GM18951 (cell line): ENCODE measurements at regions not wholly inside any gene's neighbourhood (a gene's known extent, or its start where the extent isn't known, plus 50 kb on each side); places are given as distances from the start of the nearest gene placed in this dataset.
"Not testable (repeated sequence)": the region's sequence is repeated elsewhere in the genome, so short reads cannot be mapped to it uniquely, and the experiment has no call there.

Source experiments
- POLR2A ChIP-seq: IDR thresholded peaks from 4 replicates; pipeline ENCODE4 v1.6.1; 2011; ENCODE audit warnings: mild to moderate bottlenecking; ENCODE audit not compliant: insufficient read length, insufficient read depth; ENCODE audit errors: extremely low read depth
- in situ Hi-C: fragments of 300-500 bp; cut with MboI; formaldehyde crosslinking; loops from one replicate; pipeline ENCODE4 v1.12.0; 2022; ENCODE audit warnings: low sequenced_read_pairs, mixed read lengths, inconsistent platforms; ENCODE audit not compliant: unreplicated experiment

GRCh38 chr11:96969251-96969650 is 579.4 kb downstream of the JRKL start:
- in situ Hi-C loops: no loop called here
- no peak for TF ChIP-seq POLR2A

GRCh38 chr11:96978751-96979150 is 588.9 kb downstream of the JRKL start:
- in situ Hi-C loops: no loop called here
- no peak for TF ChIP-seq POLR2A

DNA sequence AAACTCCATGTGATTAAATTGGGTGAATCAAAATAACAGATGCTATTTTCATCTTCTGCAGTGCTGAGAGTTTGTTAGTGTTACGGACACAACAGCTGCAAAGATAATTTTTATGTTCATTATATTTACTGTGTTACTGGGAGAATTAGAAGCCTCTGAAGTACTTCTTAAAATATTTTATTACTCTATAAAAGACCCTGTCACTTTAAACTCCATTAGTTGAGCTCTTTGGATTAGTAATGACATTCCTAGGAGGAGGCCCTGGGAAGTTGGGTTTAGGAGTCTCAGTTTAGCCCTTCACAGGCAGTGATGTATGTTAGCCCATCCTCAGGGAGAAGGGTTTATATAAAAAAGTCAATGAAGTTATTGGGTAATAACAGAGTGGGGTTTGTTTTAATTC is 596.7 kb downstream of the JRKL start:
- TF ChIP-seq POLR2A: no peak
- in situ Hi-C loops: no loop called here

DNA sequence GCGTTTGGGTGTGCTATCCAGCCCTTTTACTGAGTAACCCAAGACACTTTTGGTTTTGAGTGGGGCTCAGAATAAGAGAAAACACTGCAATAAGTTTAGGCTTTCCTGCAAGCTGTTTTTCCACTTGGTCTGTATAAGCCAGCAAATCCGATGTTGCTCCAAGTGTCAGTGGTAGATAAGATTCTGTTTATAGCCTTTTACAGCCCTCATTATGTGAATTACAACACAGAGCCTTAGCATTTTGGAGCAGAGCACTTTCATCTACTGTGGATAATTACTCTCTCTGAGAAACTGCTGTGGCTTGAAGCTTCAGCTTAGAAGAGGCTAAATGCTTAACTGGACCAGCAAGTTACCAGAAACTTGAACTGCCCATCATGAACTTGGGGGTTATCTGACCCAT is 601.1 kb downstream of the JRKL start:
- in situ Hi-C loops: no loop called here

DNA sequence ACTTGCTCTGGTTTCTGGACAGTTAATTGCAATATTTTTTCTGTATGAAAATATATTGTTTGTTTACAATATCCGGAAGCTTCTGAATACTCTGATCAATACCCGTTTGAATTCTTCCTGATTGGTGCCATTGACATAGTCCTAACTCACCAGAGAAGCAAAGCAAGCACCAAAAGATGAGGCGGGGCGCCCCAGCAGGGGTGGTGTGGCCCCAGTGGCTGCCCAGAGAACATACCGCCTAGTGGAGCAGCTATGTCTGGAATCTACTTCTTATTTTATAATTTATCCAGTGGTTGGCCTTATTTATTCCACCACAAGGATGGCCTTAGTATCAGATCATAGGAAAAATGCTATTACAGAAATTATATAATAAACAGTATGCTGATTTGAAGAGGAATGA is 610.7 kb downstream of the JRKL start:
- no peak for TF ChIP-seq POLR2A
- in situ Hi-C loops: no loop called here

More for the DNA sequence above, 601.1 kb downstream of the JRKL start:
- no peak for TF ChIP-seq POLR2A

GRCh38 chr11:97007283-97007682 is 617.5 kb downstream of the JRKL start:
- no peak for TF ChIP-seq POLR2A
- in situ Hi-C loops: no loop called here

DNA sequence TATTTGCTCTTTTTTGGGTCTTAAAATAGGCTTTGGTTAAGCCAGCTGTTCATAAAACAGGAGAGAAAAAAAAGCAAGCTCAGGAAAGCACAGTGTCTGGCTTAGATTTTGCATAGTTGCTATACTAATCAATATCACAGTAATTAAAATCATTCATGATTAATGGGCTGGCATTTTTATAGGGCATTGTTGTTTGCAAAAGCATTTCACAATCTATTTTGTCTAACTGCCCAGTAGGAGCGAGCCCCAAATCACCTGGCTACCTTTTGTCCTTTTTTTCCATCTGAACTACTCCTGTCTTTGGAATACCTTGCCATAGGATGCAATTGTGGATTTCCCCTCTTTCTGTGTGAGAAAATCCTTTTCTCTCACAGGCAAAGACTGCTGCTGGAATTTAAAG is 619.8 kb downstream of the JRKL start:
- TF ChIP-seq POLR2A: no peak
- in situ Hi-C loops: no loop called here

- in situ Hi-C loops: not testable (repeated sequence)
These were observed 621.2 kb downstream of the JRKL start for GRCh38 chr11:97010997-97011396.

- in situ Hi-C loops: no loop called here
- TF ChIP-seq POLR2A: no peak
These were observed 625.5 kb downstream of the JRKL start for GRCh38 chr11:97015327-97015726.

- no peak for TF ChIP-seq POLR2A
- in situ Hi-C loops: no loop called here
These were observed 629.5 kb downstream of the JRKL start for GRCh38 chr11:97019305-97019704.

DNA sequence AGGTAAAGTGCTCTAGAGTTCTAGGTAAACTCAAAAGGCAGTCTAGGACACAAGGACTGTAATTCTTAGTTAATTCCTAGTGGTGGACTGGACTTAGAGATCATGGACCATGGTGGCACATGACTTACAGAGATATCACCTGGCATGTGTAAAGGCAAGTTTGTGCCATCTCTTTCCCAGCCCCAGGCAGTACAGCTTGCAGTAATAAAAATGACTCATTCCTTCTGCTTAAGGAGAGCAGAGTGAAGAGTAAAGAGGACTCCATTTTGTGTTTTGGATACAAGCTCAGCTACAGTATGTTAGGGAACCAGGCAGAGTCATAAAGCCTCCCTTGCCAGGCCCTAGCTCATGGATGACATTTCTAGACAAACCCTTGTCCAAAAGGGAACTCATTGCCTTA is 629.9 kb downstream of the JRKL start:
- no peak for TF ChIP-seq POLR2A
- in situ Hi-C loops: no loop called here

DNA sequence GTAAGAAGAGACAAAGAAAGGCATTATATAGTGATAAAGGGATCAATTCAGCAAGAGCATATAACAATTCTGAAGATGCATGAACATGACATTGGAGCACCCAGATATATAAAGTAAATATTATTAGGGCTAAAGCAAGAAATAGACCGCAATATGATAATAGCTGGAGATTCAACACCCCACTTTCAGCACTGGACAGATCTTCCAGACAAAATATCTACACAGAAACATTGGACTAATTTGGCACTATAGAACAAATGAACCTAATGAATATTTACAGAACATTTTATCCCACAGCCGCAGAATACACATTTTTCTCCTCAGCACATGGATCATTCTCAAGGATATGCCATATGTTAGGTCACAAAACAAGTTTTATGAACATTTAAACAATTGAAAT is 633.1 kb downstream of the JRKL start:
- in situ Hi-C loops: no loop called here
- TF ChIP-seq POLR2A: no peak

DNA sequence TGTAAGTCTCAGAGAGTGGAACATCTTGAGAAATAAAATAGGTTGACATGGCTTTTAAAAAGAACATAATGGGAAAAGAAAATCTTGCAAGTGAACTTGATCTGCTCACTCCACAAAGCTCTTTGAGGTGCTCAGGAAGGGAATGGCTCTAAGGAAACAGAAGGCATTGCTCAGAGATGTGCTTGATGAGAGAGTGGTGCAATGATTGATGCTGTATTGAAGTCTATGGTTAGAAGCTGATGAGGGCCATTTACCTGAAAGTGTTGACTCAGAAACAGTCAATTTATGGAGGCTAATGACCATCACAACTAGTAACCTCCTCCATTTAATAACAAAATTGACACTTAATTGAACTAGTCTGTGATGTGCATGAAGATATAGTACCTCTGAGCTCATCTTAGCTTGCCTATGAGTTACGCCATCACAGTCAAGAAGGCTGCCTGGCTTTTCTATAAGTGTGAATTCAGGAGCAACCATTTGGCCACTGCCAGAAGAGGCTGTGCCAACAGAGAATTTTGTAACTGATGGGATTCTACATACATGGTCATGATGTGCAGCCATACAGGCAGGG is 639.1 kb downstream of the JRKL start:
- no peak for TF ChIP-seq POLR2A
- in situ Hi-C loops: no loop called here

DNA sequence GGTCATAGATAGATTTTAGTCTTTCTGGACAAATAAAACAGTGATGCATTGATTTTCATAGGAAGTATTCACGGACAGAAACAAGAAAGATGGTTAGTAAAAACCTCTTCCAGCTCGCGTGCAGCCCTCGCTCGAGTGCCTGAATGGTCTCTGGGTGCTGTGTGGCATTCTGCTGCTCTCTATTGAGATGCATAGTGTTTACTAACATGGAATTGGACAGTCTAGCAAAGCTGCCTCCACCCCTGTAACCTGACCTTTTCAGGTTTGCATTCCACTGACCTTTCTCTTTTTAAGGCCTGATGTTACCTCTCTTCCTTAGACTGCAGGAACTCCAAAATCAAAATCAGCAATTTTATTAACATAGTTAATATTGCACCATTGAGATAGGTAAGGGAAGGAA is 643.4 kb downstream of the JRKL start:
- in situ Hi-C loops: no loop called here
- no peak for TF ChIP-seq POLR2A

GRCh38 chr11:97048481-97048880 is 658.7 kb downstream of the JRKL start:
- no peak for TF ChIP-seq POLR2A
- in situ Hi-C loops: no loop called here
